ENCODE measurements at regions not wholly inside any gene's neighbourhood (a gene's known extent, or its start where the extent isn't known, plus 50 kb on each side); places are given as distances from the start of the nearest gene placed in this dataset.

DNA sequence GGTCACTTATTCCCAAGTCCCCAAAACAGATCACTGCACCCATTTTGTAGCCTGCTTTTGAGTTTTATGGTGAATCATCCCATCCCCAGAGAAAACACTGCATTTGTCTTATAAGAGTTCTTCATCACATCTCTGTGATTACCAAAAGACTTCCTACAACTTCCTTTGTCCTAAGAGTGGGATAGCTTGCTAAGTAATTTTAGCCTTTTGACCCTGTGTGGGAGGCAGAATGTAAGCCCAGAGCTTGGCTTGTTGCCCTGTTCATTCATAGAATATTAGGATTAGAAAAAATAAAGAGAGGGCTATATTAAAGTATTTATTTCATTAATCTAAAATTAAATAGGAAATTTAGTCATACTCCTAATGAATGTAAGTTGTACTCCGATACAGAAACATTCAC is 213.3 kb downstream of the MZT1 start:
- TF ChIP-seq, protein P1, sequence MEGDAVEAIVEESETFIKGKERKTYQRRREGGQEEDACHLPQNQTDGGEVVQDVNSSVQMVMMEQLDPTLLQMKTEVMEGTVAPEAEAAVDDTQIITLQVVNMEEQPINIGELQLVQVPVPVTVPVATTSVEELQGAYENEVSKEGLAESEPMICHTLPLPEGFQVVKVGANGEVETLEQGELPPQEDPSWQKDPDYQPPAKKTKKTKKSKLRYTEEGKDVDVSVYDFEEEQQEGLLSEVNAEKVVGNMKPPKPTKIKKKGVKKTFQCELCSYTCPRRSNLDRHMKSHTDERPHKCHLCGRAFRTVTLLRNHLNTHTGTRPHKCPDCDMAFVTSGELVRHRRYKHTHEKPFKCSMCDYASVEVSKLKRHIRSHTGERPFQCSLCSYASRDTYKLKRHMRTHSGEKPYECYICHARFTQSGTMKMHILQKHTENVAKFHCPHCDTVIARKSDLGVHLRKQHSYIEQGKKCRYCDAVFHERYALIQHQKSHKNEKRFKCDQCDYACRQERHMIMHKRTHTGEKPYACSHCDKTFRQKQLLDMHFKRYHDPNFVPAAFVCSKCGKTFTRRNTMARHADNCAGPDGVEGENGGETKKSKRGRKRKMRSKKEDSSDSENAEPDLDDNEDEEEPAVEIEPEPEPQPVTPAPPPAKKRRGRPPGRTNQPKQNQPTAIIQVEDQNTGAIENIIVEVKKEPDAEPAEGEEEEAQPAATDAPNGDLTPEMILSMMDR (IDR thresholded peaks at IDR 0.05; ENCODE audit: borderline replicate concordance, extremely low read depth, low read length, poor library complexity, severe bottlenecking) = no peak
- TF ChIP-seq EZH2 (IDR thresholded peaks at IDR 0.05; ENCODE audit: borderline replicate concordance, low read depth, low read length, severe bottlenecking) = no peak

Data from DND-41 (cell line).